HG02571 (cell line): ENCODE measurements at regions not wholly inside any gene's neighbourhood (a gene's known extent, or its start where the extent isn't known, plus 50 kb on each side); places are given as distances from the start of the nearest gene placed in this dataset.
"Not testable (repeated sequence)": the region's sequence is repeated elsewhere in the genome, so short reads cannot be mapped to it uniquely, and the experiment has no call there.

ENCODE experiments used
- ATAC-seq: cut with Tn5 transposase; IDR thresholded peaks from one replicate; pipeline ENCODE4 v1.9.1; 2021; ENCODE audit warnings: mild to moderate bottlenecking, moderate library complexity; ENCODE audit not compliant: unreplicated experiment

DNA sequence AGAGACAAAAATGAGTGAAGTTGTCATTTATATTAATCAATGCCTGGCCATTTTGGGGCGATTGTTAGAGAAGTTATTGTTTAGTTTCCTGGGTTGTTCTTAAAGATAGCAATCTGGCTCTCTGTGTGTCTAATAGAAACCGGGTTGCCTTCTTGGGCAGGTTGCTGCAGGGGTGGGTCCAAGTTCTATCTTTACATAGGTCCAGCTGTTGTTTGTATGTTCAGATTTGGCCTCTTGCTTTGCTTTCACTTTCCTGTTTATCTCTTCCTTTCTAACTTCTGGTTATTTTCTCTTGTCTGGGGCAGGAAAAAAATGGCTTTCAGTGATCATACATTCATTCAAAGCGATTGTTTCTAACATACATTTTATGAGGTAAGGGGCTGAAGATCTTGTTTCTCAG, 128.4 kb upstream of the NOX3 start:
- peak; percentile 65 for ATAC-seq

DNA sequence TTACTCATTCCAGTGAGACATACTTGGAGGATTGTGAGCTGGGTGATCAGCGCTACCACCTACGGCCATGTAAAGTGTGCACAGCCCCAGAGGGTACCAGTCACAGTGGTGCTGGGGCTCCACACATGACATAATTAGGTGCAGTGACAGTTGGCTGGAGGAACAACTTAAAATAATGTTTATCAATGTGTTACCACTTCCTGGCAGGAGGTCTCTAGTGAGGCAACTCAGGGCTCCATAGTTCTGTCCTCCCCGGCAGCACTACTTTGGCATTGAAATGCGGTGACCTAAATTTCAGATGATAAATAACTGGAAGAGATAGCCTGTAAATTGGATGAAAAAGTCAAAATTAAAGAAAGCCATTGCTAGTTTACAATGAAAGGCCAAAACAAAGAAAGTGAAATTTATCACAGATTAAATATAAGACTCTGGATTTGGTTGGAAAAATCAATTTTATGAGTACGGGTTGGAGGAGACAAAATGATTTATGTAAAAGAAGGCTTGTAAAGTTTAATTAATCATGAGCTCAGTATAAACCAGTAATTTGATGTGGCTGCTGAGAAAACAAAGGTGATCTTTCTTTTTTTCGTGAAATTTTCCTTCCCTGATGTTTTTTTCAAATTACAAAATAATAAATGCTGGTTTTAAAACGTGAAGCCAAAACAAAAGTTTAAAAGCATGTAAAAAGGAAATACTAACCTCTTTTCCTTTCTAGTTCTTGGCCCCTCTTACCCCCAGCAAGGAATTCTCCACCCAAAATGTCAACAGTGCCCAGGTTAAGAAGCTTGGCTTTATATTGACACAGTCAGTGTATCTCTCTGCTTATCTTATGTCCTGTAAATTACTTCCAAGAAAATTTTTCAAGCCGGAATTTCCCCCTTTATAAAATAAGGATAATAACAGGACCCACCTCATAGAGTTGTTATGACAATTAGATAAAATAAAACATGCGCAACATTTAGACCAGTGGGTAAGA, 126.7 kb upstream of the NOX3 start:
- no peak for ATAC-seq

DNA sequence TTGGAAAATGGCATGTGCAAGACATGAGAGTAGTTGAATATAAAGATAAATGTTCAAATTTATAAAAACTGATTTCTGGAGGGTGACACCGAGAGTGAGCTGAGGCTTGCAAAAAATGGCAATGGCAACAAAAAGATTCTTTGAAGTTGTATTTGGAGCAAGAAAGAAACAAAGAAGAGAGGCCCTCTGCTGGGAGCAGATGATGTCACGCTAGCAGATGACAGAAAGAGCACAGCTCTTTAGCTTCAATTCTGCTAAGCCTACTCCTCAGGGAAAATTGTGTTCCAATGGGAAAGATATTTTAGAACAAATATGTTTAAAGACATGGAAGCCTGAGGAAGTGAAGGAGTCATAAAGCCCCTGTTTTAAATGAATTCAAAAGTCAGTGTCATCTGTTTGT, 125.3 kb upstream of the NOX3 start:
- no peak for ATAC-seq

DNA sequence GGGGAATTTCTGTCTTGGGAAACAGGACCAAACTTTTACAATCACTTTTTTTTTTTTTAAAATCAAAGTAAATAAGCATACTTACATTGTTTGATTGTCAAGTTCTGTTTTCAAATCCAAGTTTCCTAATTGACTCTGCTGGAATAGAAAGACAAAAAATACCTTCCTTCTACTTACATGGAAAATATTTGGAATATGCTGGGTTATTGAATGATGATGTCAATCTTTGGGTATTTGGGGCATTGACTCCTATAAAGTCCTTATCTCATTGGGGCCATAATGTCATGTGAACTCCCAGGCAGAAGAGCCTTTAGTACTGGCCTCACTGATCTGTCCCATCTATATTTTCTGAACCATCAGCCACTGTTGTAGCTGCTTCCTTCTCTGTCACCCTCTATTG, 122.6 kb upstream of the NOX3 start:
- ATAC-seq = no peak

DNA sequence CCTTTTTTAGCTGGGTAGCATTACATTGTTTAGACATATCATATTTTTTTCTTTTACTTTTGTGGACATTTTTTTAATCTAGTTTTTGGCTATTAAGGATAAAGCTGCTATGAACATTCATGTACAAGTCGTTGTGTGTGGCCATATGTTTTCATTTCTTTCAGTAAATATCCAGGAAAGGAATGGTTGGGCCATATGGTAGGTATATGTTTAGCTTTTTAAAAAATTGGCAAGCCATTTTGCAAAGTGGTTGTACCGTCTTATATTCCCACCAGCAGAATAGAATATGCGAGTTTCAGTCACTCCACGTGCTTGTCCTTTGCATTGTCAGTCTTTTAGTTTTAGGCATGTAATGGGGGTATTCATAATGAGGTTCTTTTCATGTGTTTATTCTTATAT, 106.3 kb upstream of the NOX3 start:
- no peak for ATAC-seq

GRCh38 chr6:155561257-155561965, 105.8 kb upstream of the NOX3 start:
- no peak for ATAC-seq

GRCh38 chr6:155549928-155550327, 94.3 kb upstream of the NOX3 start:
- no peak for ATAC-seq

GRCh38 chr6:155549028-155549798, 93.6 kb upstream of the NOX3 start:
- no peak for ATAC-seq

GRCh38 chr6:155548576-155548975, 92.9 kb upstream of the NOX3 start:
- no peak for ATAC-seq

DNA sequence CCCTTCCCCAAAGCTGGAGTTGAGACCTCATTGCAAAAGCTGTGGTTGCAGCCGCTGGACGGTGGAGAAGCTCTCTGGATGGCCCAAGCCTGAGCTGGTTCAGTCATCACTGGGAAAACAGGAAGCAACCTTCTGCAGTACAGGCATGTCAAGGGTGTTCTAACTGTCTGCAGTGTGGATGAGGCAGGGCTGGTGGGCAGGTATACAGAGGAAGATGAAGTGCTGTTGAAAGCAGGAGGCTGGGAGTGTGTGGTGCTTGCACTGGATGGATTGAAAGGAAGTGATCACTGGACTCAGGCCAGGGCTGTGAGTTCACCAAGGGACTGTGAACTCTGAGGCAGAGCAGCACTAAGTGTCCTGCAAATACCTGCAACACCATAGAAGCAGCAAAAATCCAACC, 89.0 kb upstream of the NOX3 start:
- ATAC-seq = no peak

- ATAC-seq = no peak
Observed at GRCh38 chr6:155543166-155543847, 87.7 kb upstream of the NOX3 start.

DNA sequence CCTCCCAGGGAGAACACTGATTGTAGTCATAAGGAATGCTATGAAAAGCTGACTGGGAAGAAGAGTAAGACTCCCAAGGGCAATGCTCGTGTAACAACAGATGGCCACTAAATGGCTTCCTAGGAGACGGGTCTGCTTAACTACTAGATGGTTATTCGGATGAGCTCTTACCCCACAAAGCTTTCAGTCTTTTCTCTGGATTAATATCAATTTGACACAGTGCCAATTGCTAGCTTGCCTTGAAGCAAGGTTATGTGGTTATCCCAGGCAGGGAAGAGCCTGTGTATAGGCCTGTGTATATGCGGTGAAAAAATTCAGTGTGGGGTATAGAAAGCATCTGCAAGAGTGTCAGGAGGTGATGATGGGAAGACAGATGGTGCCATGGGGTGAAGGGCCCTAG, 86.4 kb upstream of the NOX3 start:
- no peak for ATAC-seq

DNA sequence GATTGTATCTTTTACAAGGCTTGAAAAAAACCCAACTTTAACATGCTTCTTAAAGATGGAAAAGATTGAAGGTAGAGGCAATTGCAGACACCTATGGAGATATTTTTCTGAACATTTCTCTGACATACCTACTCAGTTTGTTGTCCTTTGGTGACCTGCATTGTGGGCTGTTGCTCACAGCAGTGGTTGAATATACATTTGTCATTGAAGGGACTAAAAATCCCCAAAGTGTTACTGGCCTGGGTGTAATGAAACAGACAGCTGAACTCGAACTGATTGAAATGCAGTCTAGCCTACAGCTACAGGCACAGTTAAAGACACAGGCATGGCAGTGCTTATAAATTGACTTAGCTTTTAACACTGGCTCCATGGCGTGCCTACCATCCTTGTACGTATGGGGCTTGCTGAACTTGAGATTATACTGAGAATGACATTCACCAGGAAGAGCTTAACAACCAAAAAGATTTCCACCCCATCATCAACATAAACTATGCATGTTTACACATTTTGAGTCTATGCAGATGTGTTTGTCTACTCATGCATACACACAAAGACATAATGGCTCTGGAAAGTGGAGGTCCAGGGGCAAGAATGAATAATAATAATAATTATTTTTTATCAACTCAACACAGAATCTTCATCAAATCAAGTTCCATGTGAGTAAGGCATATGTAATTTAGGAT, 83.2 kb upstream of the NOX3 start:
- no peak for ATAC-seq

- ATAC-seq = no peak
Observed at GRCh38 chr6:155534678-155535077, 79.0 kb upstream of the NOX3 start.

DNA sequence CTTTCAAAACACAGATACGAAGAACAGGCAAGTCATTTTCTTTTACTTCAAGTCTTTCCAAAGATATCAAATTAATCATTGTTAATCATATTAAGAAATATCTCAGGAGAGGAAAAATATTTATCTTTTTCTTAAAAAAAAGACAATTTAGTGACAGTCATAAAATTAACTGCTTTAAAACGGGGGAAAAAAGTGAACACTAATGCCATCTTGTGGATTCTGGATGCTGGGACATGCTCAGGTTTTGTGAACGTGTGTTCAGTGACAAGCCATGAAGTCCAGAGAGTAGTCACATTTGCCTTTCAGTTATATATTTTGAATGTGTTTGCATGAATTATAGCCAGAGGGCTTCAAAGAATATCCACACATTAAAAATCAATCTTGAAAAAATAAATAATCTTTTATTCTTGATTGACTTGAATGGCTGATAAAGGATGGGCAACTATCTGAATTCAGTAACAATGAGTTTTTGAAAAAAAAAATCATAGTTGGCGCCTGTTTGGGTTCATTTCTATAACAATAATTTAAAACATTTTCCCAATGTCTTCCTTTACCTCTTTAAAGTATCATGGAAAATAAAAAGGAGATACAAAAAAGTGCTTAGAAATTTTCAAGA, 74.7 kb upstream of the NOX3 start:
- ATAC-seq = no peak

DNA sequence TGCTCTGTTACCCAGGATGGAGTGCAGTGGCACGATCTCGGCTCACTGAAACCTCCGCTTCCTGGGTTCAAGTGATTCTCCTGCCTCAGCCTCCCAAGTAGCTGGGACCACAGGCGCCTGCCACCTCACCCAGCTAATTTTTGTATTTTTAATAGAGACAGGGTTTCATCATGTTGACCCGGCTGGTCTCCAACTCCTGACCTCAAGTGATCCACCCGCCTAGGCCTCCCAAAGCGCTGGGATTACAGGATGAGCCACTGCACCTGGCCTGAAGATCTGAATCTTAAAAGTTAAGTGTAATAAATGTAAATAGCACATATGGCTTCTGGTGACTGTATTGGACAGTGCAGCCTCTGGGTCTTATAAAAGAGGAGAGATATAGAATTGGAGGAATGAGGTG, 74.2 kb upstream of the NOX3 start:
- ATAC-seq = not testable (repeated sequence)

DNA sequence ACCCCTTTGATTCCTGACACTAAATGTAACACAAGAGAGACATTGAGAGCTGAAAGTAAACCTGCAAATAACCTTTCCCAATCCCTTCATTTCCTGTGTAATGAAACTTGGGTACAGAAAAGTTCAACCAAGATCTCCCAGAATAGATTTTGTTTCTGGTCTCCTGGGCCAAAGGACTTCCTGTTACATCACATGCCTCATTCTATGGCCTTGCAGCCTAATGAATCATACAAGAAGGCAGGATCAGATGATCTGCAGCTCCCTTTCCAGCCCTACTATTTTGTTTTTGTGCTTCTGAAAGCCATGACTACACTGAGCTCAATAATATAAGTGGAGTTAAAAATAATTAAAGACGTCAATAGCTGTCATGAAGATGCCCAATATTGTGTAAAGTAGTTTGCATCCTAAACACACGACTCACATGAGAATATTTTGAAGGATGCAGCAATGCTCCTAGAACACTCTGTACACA, 73.4 kb upstream of the NOX3 start:
- no peak for ATAC-seq

- no peak for ATAC-seq
Observed at GRCh38 chr6:155528335-155528734, 72.7 kb upstream of the NOX3 start.

DNA sequence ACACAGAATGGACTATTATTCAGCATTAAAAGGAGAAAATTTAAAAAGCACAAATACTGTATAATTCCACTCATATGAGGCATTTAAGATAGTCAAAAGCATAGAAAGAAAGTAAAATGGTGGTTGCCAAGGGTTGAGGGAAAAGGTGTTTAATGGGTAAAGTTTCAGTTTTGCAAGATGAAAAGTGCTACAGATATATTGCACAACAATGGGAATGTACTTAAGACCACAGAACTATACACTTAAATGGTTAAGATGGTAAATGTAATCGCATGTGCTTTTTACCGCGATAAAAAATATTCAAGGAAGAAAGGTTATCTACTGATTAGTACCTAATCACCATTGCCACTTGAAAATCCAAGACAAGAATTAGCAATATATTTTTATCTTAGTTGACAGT, 71.8 kb upstream of the NOX3 start:
- no peak for ATAC-seq
